ENCODE measurements at regions not wholly inside any gene's neighbourhood (a gene's known extent, or its start where the extent isn't known, plus 50 kb on each side); places are given as distances from the start of the nearest gene placed in this dataset.
"Not testable (repeated sequence)": the region's sequence is repeated elsewhere in the genome, so short reads cannot be mapped to it uniquely, and the experiment has no call there.

GRCh38 chr10:42475168-42476098 lies 162.9 kb downstream of the ZNF33B start:
- no peak for DNase-seq (ENCODE audit: low spot score in 2 of 2)
- H3K27me3 ChIP-seq (ENCODE audit: low read depth): no peaks in the 10 kb centered on the region
- no peak overlapping the region for H3K4me3 ChIP-seq
- H3K36me3 ChIP-seq (replicated peaks): no peaks in the 10 kb centered on the region
- in situ Hi-C loops (cut with MboI; ENCODE audit: low sequenced_read_pairs): no loop called here
- no peaks in the 10 kb centered on the region for H3K4me1 ChIP-seq
- H3K9me3 ChIP-seq: no peaks in the 10 kb centered on the region

- in situ Hi-C loops (cut with MboI; ENCODE audit: low sequenced_read_pairs): no loop called here
Observed at GRCh38 chr10:42454313-42454712, 184.1 kb downstream of the ZNF33B start.

GRCh38 chr10:42431095-42431494 lies 207.3 kb downstream of the ZNF33B start:
- DNase-seq (ENCODE audit: low spot score in 2 of 2): no peak
- no peaks in the 10 kb centered on the region for H3K36me3 ChIP-seq (replicated peaks)
- H3K4me1 ChIP-seq: no peaks in the 10 kb centered on the region
- no peak overlapping the region for H3K4me3 ChIP-seq
- in situ Hi-C loops (cut with MboI; ENCODE audit: low sequenced_read_pairs): no loop called here
- H3K27me3 ChIP-seq (ENCODE audit: low read depth): no peaks in the 10 kb centered on the region
- no peaks in the 10 kb centered on the region for H3K9me3 ChIP-seq

More at GRCh38 chr10:42454313-42454712, 184.1 kb downstream of the ZNF33B start:
- no peaks in the 10 kb centered on the region for H3K27me3 ChIP-seq (ENCODE audit: low read depth)
- no peaks in the 10 kb centered on the region for H3K4me1 ChIP-seq
- no peaks in the 10 kb centered on the region for H3K9me3 ChIP-seq
- no peaks in the 10 kb centered on the region for H3K36me3 ChIP-seq (replicated peaks)
- DNase-seq (ENCODE audit: low spot score in 2 of 2): no peak
- H3K4me3 ChIP-seq: no peak overlapping the region

- Histone ChIP-seq H3K4me1 (no peaks in the 10 kb centered on the region), H3K36me3 (replicated peaks) (no peaks in the 10 kb centered on the region), H3K9me3 (no peaks in the 10 kb centered on the region), H3K27me3 (ENCODE audit: low read depth) (no peaks in the 10 kb centered on the region), H3K4me3 (no peak overlapping the region)
- in situ Hi-C loops (cut with MboI; ENCODE audit: low sequenced_read_pairs): no loop called here
- no peak for DNase-seq (ENCODE audit: low spot score in 2 of 2)
Observed at GRCh38 chr10:42428534-42428933, 209.8 kb downstream of the ZNF33B start.

GRCh38 chr10:42422911-42423310 lies 215.5 kb downstream of the ZNF33B start:
- H3K36me3 ChIP-seq (replicated peaks): no peaks in the 10 kb centered on the region
- in situ Hi-C loops (cut with MboI; ENCODE audit: low sequenced_read_pairs): no loop called here
- H3K4me1 ChIP-seq: no peaks in the 10 kb centered on the region
- no peak for DNase-seq (ENCODE audit: low spot score in 2 of 2)
- H3K9me3 ChIP-seq: no peaks in the 10 kb centered on the region
- H3K27me3 ChIP-seq (ENCODE audit: low read depth): no peaks in the 10 kb centered on the region
- H3K4me3 ChIP-seq: no peak overlapping the region

- DNase-seq (ENCODE audit: low spot score in 2 of 2): no peak
- Histone ChIP-seq H3K27me3 (ENCODE audit: low read depth) (no peaks in the 10 kb centered on the region), H3K36me3 (replicated peaks) (no peaks in the 10 kb centered on the region), H3K4me3 (no peak overlapping the region), H3K9me3 (no peaks in the 10 kb centered on the region), H3K4me1 (no peaks in the 10 kb centered on the region)
- in situ Hi-C loops (cut with MboI; ENCODE audit: low sequenced_read_pairs): no loop called here
Observed at GRCh38 chr10:42421812-42422211, 216.6 kb downstream of the ZNF33B start.

- Histone ChIP-seq H3K27me3 (ENCODE audit: low read depth) (no peaks in the 10 kb centered on the region), H3K36me3 (replicated peaks) (no peaks in the 10 kb centered on the region), H3K9me3 (no peaks in the 10 kb centered on the region), H3K4me3 (no peak overlapping the region), H3K4me1 (no peaks in the 10 kb centered on the region)
- in situ Hi-C loops (cut with MboI; ENCODE audit: low sequenced_read_pairs): no loop called here
- DNase-seq (ENCODE audit: low spot score in 2 of 2): no peak
Observed at GRCh38 chr10:42419789-42420188, 218.6 kb downstream of the ZNF33B start.

- no peaks in the 10 kb centered on the region for H3K36me3 ChIP-seq (replicated peaks)
- H3K27me3 ChIP-seq (ENCODE audit: low read depth): no peaks in the 10 kb centered on the region
- H3K4me1 ChIP-seq: no peaks in the 10 kb centered on the region
- in situ Hi-C loops (cut with MboI; ENCODE audit: low sequenced_read_pairs): no loop called here
- no peak for DNase-seq (ENCODE audit: low spot score in 2 of 2)
- no peaks in the 10 kb centered on the region for H3K9me3 ChIP-seq
- no peak overlapping the region for H3K4me3 ChIP-seq
Observed at GRCh38 chr10:42380926-42381547, 257.3 kb downstream of the ZNF33B start.

- Histone ChIP-seq H3K9me3 (no peaks in the 10 kb centered on the region), H3K27me3 (ENCODE audit: low read depth) (no peaks in the 10 kb centered on the region), H3K36me3 (replicated peaks) (no peaks in the 10 kb centered on the region), H3K4me3 (no peak overlapping the region), H3K4me1 (no peaks in the 10 kb centered on the region)
- DNase-seq (ENCODE audit: low spot score in 2 of 2): no peak
- in situ Hi-C loops (cut with MboI; ENCODE audit: low sequenced_read_pairs): no loop called here
Observed at GRCh38 chr10:42367532-42368230, 270.7 kb downstream of the ZNF33B start.

- Histone ChIP-seq H3K36me3 (replicated peaks) (no peaks in the 10 kb centered on the region), H3K27me3 (ENCODE audit: low read depth) (no peaks in the 10 kb centered on the region), H3K4me3 (no peak overlapping the region), H3K4me1 (no peaks in the 10 kb centered on the region), H3K9me3 (no peaks in the 10 kb centered on the region; the same call in 1 of the 2 replicates)
- in situ Hi-C loops (cut with MboI; ENCODE audit: low sequenced_read_pairs): no loop called here
- no peak for DNase-seq (ENCODE audit: low spot score in 2 of 2)
Observed at GRCh38 chr10:42351745-42352144, 286.6 kb downstream of the ZNF33B start.

- H3K36me3 ChIP-seq (replicated peaks); in situ Hi-C loops (cut with MboI; ENCODE audit: low sequenced_read_pairs): not testable (repeated sequence)
Observed at GRCh38 chr10:42336593-42337337, 301.6 kb downstream of the ZNF33B start.

GRCh38 chr10:42335653-42336296 lies 302.6 kb downstream of the ZNF33B start:
- DNase-seq (ENCODE audit: low spot score in 2 of 2); H3K36me3 ChIP-seq (replicated peaks); H3K4me3 ChIP-seq; H3K9me3 ChIP-seq; H3K27me3 ChIP-seq (ENCODE audit: low read depth); H3K4me1 ChIP-seq; in situ Hi-C loops (cut with MboI; ENCODE audit: low sequenced_read_pairs): not testable (repeated sequence)

More at GRCh38 chr10:42336593-42337337, 301.6 kb downstream of the ZNF33B start:
- not testable (repeated sequence) for H3K27me3 ChIP-seq (ENCODE audit: low read depth); H3K9me3 ChIP-seq; DNase-seq (ENCODE audit: low spot score in 2 of 2); H3K4me1 ChIP-seq; H3K4me3 ChIP-seq

- H3K27me3 ChIP-seq (ENCODE audit: low read depth): no peaks in the 10 kb centered on the region
- H3K36me3 ChIP-seq (replicated peaks): no peaks in the 10 kb centered on the region
- no peak for DNase-seq (ENCODE audit: low spot score in 2 of 2)
- in situ Hi-C loops (cut with MboI; ENCODE audit: low sequenced_read_pairs): no loop called here
- no peaks in the 10 kb centered on the region for H3K4me1 ChIP-seq
- H3K9me3 ChIP-seq: 0 out of 2 replicates have a peak, but pooled peaks cover 10% of the 10 kb centered on the region
- H3K4me3 ChIP-seq: no peak overlapping the region
Observed at GRCh38 chr10:42304341-42304740, 334.0 kb downstream of the ZNF33B start.
